Mucosa of stomach (tissue), 1 donor: ENCODE measurements at regions not wholly inside any gene's neighbourhood (a gene's known extent, or its start where the extent isn't known, plus 50 kb on each side); places are given as distances from the start of the nearest gene placed in this dataset.

Experiments used
- H3K27me3 ChIP-seq: one replicate; pipeline ENCODE4 v1.7.0; 2013; ENCODE audit warnings: mild to moderate bottlenecking, low read length; ENCODE audit not compliant: control insufficient read depth, insufficient read depth
- H3K36me3 ChIP-seq: one replicate; pipeline ENCODE4 v1.7.0; 2013; ENCODE audit warnings: low read length; ENCODE audit not compliant: control insufficient read depth, insufficient read depth
- H3K4me1 ChIP-seq: one replicate; pipeline ENCODE4 v1.7.0; 2013; ENCODE audit warnings: mild to moderate bottlenecking, low read length; ENCODE audit not compliant: control insufficient read depth, insufficient read depth
- H3K4me3 ChIP-seq: one replicate; pipeline ENCODE4 v1.7.0; 2013; ENCODE audit warnings: low read length
- H3K9ac ChIP-seq: one replicate; pipeline ENCODE4 v1.7.0; 2013; ENCODE audit warnings: mild to moderate bottlenecking, low read length, moderate library complexity
- H3K9me3 ChIP-seq: one replicate; pipeline ENCODE4 v1.7.0; 2013; ENCODE audit warnings: mild to moderate bottlenecking, low read length, moderate library complexity; ENCODE audit not compliant: control insufficient read depth
- donor health status: Pancreatic carcinoma.

- Histone ChIP-seq H3K27me3 (no peaks in the 10 kb centered on the region), H3K9me3 (no peaks in the 10 kb centered on the region), H3K4me1 (peaks cover 16% of the 10 kb centered on the region), H3K4me3 (no peak overlapping the region), H3K36me3 (no peaks in the 10 kb centered on the region), H3K9ac (no peak overlapping the region)
These were observed 138.1 kb upstream of the HMHB1 start for GRCh38 chr5:143673676-143674468.

- Histone ChIP-seq H3K4me1 (peaks cover 16% of the 10 kb centered on the region), H3K9ac (no peak overlapping the region), H3K36me3 (no peaks in the 10 kb centered on the region), H3K9me3 (no peaks in the 10 kb centered on the region), H3K27me3 (no peaks in the 10 kb centered on the region), H3K4me3 (no peak overlapping the region)
These were observed 139.2 kb upstream of the HMHB1 start for GRCh38 chr5:143672806-143673205.

GRCh38 chr5:143671674-143672569 is 140.0 kb upstream of the HMHB1 start:
- Histone ChIP-seq H3K9me3 (no peaks in the 10 kb centered on the region), H3K27me3 (no peaks in the 10 kb centered on the region)

GRCh38 chr5:143671021-143671420 is 140.9 kb upstream of the HMHB1 start:
- Histone ChIP-seq H3K36me3 (no peaks in the 10 kb centered on the region), H3K9me3 (no peaks in the 10 kb centered on the region), H3K9ac (no peak overlapping the region), H3K4me1 (peaks cover 16% of the 10 kb centered on the region), H3K27me3 (no peaks in the 10 kb centered on the region), H3K4me3 (no peak overlapping the region)

More at GRCh38 chr5:143671674-143672569, 140.0 kb upstream of the HMHB1 start:
- H3K9ac ChIP-seq, result no peak overlapping the region
- no peak overlapping the region for H3K4me3 ChIP-seq
- H3K4me1 ChIP-seq, result peaks cover 16% of the 10 kb centered on the region
- no peaks in the 10 kb centered on the region for H3K36me3 ChIP-seq

- no peaks in the 10 kb centered on the region for H3K9me3 ChIP-seq
- no peak overlapping the region for H3K9ac ChIP-seq
- no peak overlapping the region for H3K4me3 ChIP-seq
- H3K4me1 ChIP-seq, result peaks cover 13% of the 10 kb centered on the region
- H3K36me3 ChIP-seq, result no peaks in the 10 kb centered on the region
- H3K27me3 ChIP-seq, result no peaks in the 10 kb centered on the region
These were observed 146.1 kb upstream of the HMHB1 start for GRCh38 chr5:143665866-143666265.

GRCh38 chr5:143664623-143665022 is 147.3 kb upstream of the HMHB1 start:
- no peak overlapping the region for H3K4me3 ChIP-seq
- no peak overlapping the region for H3K9ac ChIP-seq
- H3K9me3 ChIP-seq, result no peaks in the 10 kb centered on the region
- no peaks in the 10 kb centered on the region for H3K27me3 ChIP-seq
- no peaks in the 10 kb centered on the region for H3K36me3 ChIP-seq
- H3K4me1 ChIP-seq, result peaks cover 13% of the 10 kb centered on the region

- Histone ChIP-seq H3K36me3 (no peaks in the 10 kb centered on the region), H3K4me1 (peaks cover 13% of the 10 kb centered on the region), H3K27me3 (no peaks in the 10 kb centered on the region), H3K9ac (no peak overlapping the region), H3K9me3 (no peaks in the 10 kb centered on the region), H3K4me3 (no peak overlapping the region)
These were observed 148.1 kb upstream of the HMHB1 start for GRCh38 chr5:143663872-143664271.

- Histone ChIP-seq H3K4me3 (no peak overlapping the region), H3K9me3 (no peaks in the 10 kb centered on the region), H3K27me3 (no peaks in the 10 kb centered on the region), H3K36me3 (no peaks in the 10 kb centered on the region), H3K9ac (no peak overlapping the region), H3K4me1 (peaks cover 13% of the 10 kb centered on the region)
These were observed 149.9 kb upstream of the HMHB1 start for GRCh38 chr5:143662020-143662419.

GRCh38 chr5:143660625-143661024 is 151.3 kb upstream of the HMHB1 start:
- Histone ChIP-seq H3K4me1 (peaks cover 13% of the 10 kb centered on the region), H3K9me3 (no peaks in the 10 kb centered on the region), H3K36me3 (no peaks in the 10 kb centered on the region), H3K9ac (no peak overlapping the region), H3K27me3 (no peaks in the 10 kb centered on the region), H3K4me3 (no peak overlapping the region)

- H3K9ac ChIP-seq, result no peak overlapping the region
- no peaks in the 10 kb centered on the region for H3K9me3 ChIP-seq
- no peaks in the 10 kb centered on the region for H3K36me3 ChIP-seq
- H3K4me1 ChIP-seq, result peaks cover 13% of the 10 kb centered on the region
- H3K4me3 ChIP-seq, result no peak overlapping the region
- no peaks in the 10 kb centered on the region for H3K27me3 ChIP-seq
These were observed 152.2 kb upstream of the HMHB1 start for GRCh38 chr5:143659599-143660238.

- no peak overlapping the region for H3K9ac ChIP-seq
- H3K4me1 ChIP-seq, result peaks cover 13% of the 10 kb centered on the region
- H3K36me3 ChIP-seq, result no peaks in the 10 kb centered on the region
- H3K27me3 ChIP-seq, result no peaks in the 10 kb centered on the region
- H3K9me3 ChIP-seq, result no peaks in the 10 kb centered on the region
- H3K4me3 ChIP-seq, result no peak overlapping the region
These were observed 153.0 kb upstream of the HMHB1 start for GRCh38 chr5:143658956-143659355.
